HEK293T (cell line): ENCODE measurements at regions not wholly inside any gene's neighbourhood (a gene's known extent, or its start where the extent isn't known, plus 50 kb on each side); places are given as distances from the start of the nearest gene placed in this dataset.

Source experiments
- CTCF ChIA-PET: fragments of 350-600 bp; formaldehyde crosslinking; extraction: SDS; loops from one replicate; lab custom pipeline; 2021; ENCODE audit warnings: antibody characterized with exemption, inconsistent platforms; lab: Yijun Ruan, JAX
- POLR2A ChIA-PET: fragments of 350-600 bp; formaldehyde crosslinking; extraction: SDS; loops from one replicate; lab custom pipeline; 2020; ENCODE audit warnings: antibody characterized with exemption, inconsistent platforms; lab: Yijun Ruan, JAX
- DNase-seq: peaks from one replicate; pipeline ENCODE4 v3.0.0; 2012; ENCODE audit warnings: mixed read lengths; ENCODE audit errors: extremely low spot score
- ARNT ChIP-seq: fragments of 450-650 bp; IDR thresholded peaks from 2 replicates; pipeline ENCODE4 v1.6.1; 2017; ENCODE audit warnings: mild to moderate bottlenecking
- BHLHE40 ChIP-seq: fragments of 450-650 bp; IDR thresholded peaks from 2 replicates; pipeline ENCODE4 v1.6.1; 2016; ENCODE audit warnings: mild to moderate bottlenecking, moderate library complexity, borderline replicate concordance
- CTBP1 ChIP-seq: fragments of 450-650 bp; IDR thresholded peaks from 2 replicates; pipeline ENCODE4 v1.6.1; 2016; ENCODE audit warnings: borderline replicate concordance
- ELF4 ChIP-seq: fragments of 450-650 bp; IDR thresholded peaks from 2 replicates; pipeline ENCODE4 v1.6.1; 2017; ENCODE audit warnings: antibody characterized with exemption
- FOXA1 ChIP-seq: fragments of 450-650 bp; IDR thresholded peaks from 2 replicates; pipeline ENCODE4 v1.6.1; 2016; ENCODE audit warnings: mild to moderate bottlenecking
- FOXK2 ChIP-seq: fragments of 450-650 bp; IDR thresholded peaks from 2 replicates; pipeline ENCODE4 v1.6.1; 2016; ENCODE audit warnings: mild to moderate bottlenecking
- FOXM1 ChIP-seq: fragments of 450-650 bp; IDR thresholded peaks from 2 replicates; pipeline ENCODE4 v1.6.1; 2017; ENCODE audit warnings: mild to moderate bottlenecking, borderline replicate concordance
- HDGF ChIP-seq: fragments of 450-650 bp; IDR thresholded peaks from 2 replicates; pipeline ENCODE4 v1.6.1; 2017; ENCODE audit warnings: antibody characterized with exemption, borderline replicate concordance
- L3MBTL2 ChIP-seq: fragments of 450-650 bp; conservative IDR thresholded peaks from 2 replicates; pipeline ENCODE4 v1.6.1; 2016; ENCODE audit warnings: mild to moderate bottlenecking
- LEF1 ChIP-seq: fragments of 450-650 bp; IDR thresholded peaks from 2 replicates; pipeline ENCODE4 v1.6.1; 2017; ENCODE audit warnings: mild to moderate bottlenecking, borderline replicate concordance
- NFRKB ChIP-seq: fragments of 450-650 bp; IDR thresholded peaks from 2 replicates; pipeline ENCODE4 v1.6.1; 2016; ENCODE audit warnings: mild to moderate bottlenecking, moderate library complexity
- SP1 ChIP-seq: fragments of 450-650 bp; IDR thresholded peaks from 2 replicates; pipeline ENCODE4 v1.6.1; 2017
- SUZ12 ChIP-seq: fragments of 450-650 bp; IDR thresholded peaks from 2 replicates; pipeline ENCODE4 v1.6.1; 2016; ENCODE audit warnings: mild to moderate bottlenecking
- TARDBP ChIP-seq: fragments of 450-650 bp; IDR thresholded peaks from 2 replicates; pipeline ENCODE4 v1.6.1; 2016
- ZNF384 ChIP-seq: fragments of 450-650 bp; IDR thresholded peaks from 2 replicates; pipeline ENCODE4 v1.6.1; 2016
- TF ChIP-seq, protein P1 (sequence below): fragments of 450-650 bp; IDR thresholded peaks from 2 replicates; pipeline ENCODE4 v1.6.1; 2016

GRCh38 chr4:14072506-14072905, 445.0 kb upstream of the BOD1L1 start:
- CTCF ChIA-PET: no interaction called here
- no peak for DNase-seq
- no peak for TF ChIP-seq CTBP1
- no peak for TF ChIP-seq ELF4
- POLR2A ChIA-PET: no interaction called here

DNA sequence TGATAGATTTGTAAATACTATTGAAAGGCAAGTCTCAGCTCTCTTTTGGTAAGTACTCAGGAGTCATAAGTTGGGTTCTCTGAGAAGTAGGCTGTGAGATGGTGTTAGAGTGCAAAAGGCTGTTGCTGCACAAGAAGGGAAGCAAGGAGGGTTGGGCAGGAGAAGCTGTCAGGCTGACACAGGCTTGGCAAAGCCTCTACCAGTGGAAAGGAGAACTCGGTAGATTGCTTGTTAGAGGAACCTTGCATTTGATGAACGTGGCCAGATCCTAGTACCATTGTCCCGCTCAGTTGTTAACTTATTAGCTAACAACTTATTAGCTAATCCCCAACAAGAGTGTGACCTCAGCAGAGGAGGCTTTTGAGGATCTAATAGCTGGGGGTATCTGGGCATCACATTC, 449.3 kb upstream of the BOD1L1 start:
- TF ChIP-seq HDGF: no peak
- TF ChIP-seq L3MBTL2: no peak
- TF ChIP-seq SUZ12: no peak
- no peak for TF ChIP-seq CTBP1
- no peak for TF ChIP-seq FOXM1
- no peak for TF ChIP-seq TARDBP
- no peak for TF ChIP-seq NFRKB
- TF ChIP-seq ZNF384: no peak
- TF ChIP-seq, protein P1, sequence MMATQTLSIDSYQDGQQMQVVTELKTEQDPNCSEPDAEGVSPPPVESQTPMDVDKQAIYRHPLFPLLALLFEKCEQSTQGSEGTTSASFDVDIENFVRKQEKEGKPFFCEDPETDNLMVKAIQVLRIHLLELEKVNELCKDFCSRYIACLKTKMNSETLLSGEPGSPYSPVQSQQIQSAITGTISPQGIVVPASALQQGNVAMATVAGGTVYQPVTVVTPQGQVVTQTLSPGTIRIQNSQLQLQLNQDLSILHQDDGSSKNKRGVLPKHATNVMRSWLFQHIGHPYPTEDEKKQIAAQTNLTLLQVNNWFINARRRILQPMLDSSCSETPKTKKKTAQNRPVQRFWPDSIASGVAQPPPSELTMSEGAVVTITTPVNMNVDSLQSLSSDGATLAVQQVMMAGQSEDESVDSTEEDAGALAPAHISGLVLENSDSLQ: no peak
- no peak for TF ChIP-seq BHLHE40
- no peak for DNase-seq
- POLR2A ChIA-PET: no interaction called here
- CTCF ChIA-PET: no interaction called here

DNA sequence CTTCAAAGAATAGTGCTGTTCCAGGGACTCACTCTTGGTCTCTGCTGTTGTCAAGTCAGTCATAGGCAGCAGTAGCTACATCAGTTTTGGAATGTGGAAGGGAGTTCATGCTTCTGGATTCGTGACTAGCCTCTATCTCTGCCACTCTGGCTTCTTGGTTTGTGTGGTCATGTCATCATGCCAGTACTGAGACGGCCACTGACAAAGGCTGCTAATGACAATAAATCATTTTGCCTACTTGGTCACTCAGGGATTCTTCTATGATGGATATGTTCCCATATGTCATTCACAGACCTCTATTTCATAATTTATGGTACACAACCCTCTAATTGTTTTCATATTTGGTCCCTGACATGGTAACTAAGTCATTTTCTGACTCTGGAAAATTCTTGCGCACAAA, 450.8 kb upstream of the BOD1L1 start:
- no peak for TF ChIP-seq NFRKB
- no peak for TF ChIP-seq SUZ12
- TF ChIP-seq BHLHE40: no peak
- TF ChIP-seq, protein P1: no peak
- TF ChIP-seq ELF4: no peak
- TF ChIP-seq CTBP1: no peak
- TF ChIP-seq FOXA1: no peak
- TF ChIP-seq SP1: no peak
- POLR2A ChIA-PET: no interaction called here
- CTCF ChIA-PET: no interaction called here
- no peak for DNase-seq

- POLR2A ChIA-PET: no interaction called here
Measured at GRCh38 chr4:14079601-14080000, 452.1 kb upstream of the BOD1L1 start.

GRCh38 chr4:14083150-14083549, 455.6 kb upstream of the BOD1L1 start:
- ChIA-PET CTCF (no interaction called here), POLR2A (no interaction called here)
- no peak for DNase-seq
- TF ChIP-seq HDGF (no peak), ZNF384 (no peak), CTBP1 (no peak), ARNT (no peak), SP1 (no peak), NFRKB (no peak), TARDBP (no peak), L3MBTL2 (no peak), SUZ12 (no peak), BHLHE40 (no peak), FOXM1 (no peak), FOXK2 (no peak)
- TF ChIP-seq, protein P1: no peak

More at GRCh38 chr4:14079601-14080000, 452.1 kb upstream of the BOD1L1 start:
- TF ChIP-seq HDGF: no peak
- TF ChIP-seq BHLHE40: no peak
- TF ChIP-seq ELF4: no peak
- CTCF ChIA-PET: no interaction called here
- DNase-seq: no peak

- TF ChIP-seq ZNF384: no peak
- no peak for TF ChIP-seq SP1
- no peak for TF ChIP-seq FOXK2
- no peak for TF ChIP-seq ELF4
- TF ChIP-seq HDGF: no peak
- no peak for TF ChIP-seq SUZ12
- TF ChIP-seq ARNT: no peak
- no peak for TF ChIP-seq BHLHE40
- no peak for TF ChIP-seq FOXA1
- TF ChIP-seq, protein P1: no peak
- no peak for TF ChIP-seq CTBP1
- TF ChIP-seq FOXM1: no peak
- TF ChIP-seq L3MBTL2: no peak
- TF ChIP-seq NFRKB: no peak
- no peak for TF ChIP-seq LEF1
- ChIA-PET POLR2A (no interaction called here), CTCF (no interaction called here)
- no peak for DNase-seq
Measured at GRCh38 chr4:14084598-14084997, 457.1 kb upstream of the BOD1L1 start.

- no peak for TF ChIP-seq ELF4
- no peak for TF ChIP-seq L3MBTL2
- TF ChIP-seq SP1: no peak
- no peak for TF ChIP-seq FOXA1
- TF ChIP-seq, protein P1: no peak
- no peak for TF ChIP-seq CTBP1
- TF ChIP-seq LEF1: no peak
- no peak for TF ChIP-seq ZNF384
- no peak for TF ChIP-seq BHLHE40
- no peak for TF ChIP-seq HDGF
- no peak for TF ChIP-seq NFRKB
- TF ChIP-seq SUZ12: no peak
- no peak for TF ChIP-seq TARDBP
- TF ChIP-seq FOXK2: no peak
- no peak for TF ChIP-seq FOXM1
- no peak for TF ChIP-seq ARNT
- ChIA-PET POLR2A (no interaction called here), CTCF (no interaction called here)
- no peak for DNase-seq
Measured at GRCh38 chr4:14087459-14087858, 459.9 kb upstream of the BOD1L1 start.
